Stimulated activated CD4-positive, alpha-beta T cell treated with anti-CD3 and anti-CD28 coated beads, Interleukin-1b, Interleukin-23, amount 100 ng/mL, for 1 hour (primary cell): ENCODE measurements at regions not wholly inside any gene's neighbourhood (a gene's known extent, or its start where the extent isn't known, plus 50 kb on each side); places are given as distances from the start of the nearest gene placed in this dataset.

Source experiments
- DNase-seq, 2 donors: peaks; one replicate each; pipeline ENCODE4 v3.0.0-alpha.2; 2020; ENCODE audit warnings: low read depth in 2 of 2

- DNase-seq: no peak
These were observed 211.2 kb upstream of the GPR26 start for GRCh38 chr10:123454987-123455386.

DNA sequence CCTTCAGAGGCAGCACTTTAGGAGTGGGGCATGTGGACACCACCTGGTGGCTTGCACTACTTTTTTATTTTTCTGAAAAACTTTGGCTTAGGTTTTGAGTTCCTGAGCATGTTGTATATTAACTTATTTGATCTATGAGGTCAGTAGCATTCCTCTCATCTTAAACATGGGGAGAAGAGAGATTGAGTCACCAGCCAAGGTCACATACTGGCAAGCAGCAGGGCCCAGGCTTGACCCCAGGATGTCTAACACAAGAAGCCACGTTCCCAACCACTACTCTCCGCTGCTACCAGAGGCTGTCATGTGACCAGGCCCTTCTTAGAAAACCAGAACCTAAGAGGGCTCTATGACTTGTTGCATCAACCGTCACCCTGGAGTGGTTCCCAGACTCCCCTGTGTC lies 210.3 kb upstream of the GPR26 start:
- DNase-seq: no peak

- DNase-seq: no peak
These were observed 207.2 kb upstream of the GPR26 start for GRCh38 chr10:123458933-123459332.

DNA sequence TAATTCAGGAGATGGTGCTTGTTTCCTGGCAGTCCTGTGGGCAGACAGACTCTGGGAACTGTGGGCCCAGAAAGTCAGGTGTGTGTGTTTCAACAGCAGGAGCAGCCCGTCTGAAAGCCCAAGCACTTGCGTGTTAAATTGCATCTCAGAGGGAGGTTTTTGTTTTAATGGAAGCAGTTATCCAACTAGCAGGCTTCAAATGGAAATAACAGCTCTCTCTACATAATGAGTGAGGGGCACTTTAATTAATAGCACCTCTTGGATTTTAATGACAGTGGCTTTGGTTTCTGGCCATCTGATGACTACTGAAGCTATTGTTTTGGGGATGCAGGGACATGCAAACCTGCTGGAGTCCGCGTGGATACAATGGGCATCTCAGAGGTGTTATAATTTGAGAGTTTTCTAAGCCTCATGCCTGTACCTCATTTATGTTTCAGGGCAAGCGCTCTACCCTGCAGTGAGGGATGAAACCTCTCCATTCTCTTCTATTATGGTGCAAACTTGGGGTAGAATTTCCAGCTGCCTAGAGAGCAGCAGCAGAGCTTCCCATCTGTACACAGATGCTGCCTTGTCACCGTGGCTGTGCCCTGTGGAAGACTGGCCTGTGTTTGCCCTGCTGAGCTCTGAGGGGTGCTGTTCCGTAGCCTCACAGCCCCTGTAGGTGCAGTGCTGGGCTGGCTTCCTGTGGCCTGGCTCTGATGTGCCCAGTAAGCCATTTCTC lies 206.6 kb upstream of the GPR26 start:
- DNase-seq: no peak

DNA sequence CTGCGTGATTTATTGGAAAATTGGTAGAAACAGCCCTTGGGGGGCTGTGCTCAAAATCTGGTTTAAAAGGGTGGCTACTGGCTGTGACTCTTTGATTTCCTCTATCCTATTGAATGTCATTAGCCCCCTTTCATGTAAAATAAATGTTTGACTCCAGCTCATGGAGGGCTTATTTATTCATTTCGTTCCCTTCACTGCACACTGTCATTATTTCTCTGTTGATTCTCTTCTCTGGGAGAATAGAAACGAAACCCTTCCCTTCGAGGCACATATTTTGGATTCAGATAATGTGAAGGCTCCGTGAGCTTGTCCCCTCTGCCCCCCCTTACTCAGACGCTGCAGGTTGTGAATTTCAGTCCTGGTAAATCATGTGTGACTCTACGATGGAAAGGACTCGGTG lies 203.9 kb upstream of the GPR26 start:
- DNase-seq: no peak

DNA sequence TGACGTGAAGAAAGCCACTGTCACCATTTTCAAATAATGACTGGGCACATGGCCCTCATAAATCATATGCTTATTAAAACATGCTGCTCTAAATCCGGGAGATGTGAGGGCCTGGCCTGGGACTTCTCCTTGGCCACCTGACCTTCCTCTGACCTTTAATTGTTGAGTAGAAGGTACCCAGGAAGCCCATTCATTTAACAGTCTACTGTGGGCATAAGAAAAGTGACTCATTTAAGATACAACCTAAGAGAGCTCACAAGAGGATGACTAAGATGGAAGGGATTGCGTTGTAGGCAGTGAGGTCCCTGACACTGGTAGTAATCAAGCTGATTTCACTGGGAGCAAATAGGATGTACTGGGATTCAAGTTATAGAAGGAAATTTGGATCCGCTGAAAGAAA lies 203.4 kb upstream of the GPR26 start:
- DNase-seq: no peak

DNA sequence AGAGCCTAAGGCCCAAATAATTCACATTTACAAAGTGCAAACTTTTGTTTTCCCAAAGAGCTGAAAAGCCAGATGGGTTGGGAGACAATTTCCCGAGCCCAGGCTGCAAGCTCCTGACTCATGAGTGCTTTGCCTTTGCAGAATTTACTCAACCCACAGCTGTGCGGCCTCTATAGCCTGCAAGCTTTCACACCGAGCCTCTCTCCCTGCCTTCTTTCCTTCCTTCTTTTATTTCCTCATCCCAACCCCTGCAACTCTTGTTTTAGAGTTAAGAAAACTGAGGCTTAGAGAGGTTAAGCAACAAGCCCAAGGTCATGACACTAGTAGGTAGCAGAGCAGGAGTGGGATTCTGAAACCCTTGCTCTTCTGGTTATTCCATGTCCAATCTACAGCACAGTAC lies 203.0 kb upstream of the GPR26 start:
- DNase-seq: no peak

DNA sequence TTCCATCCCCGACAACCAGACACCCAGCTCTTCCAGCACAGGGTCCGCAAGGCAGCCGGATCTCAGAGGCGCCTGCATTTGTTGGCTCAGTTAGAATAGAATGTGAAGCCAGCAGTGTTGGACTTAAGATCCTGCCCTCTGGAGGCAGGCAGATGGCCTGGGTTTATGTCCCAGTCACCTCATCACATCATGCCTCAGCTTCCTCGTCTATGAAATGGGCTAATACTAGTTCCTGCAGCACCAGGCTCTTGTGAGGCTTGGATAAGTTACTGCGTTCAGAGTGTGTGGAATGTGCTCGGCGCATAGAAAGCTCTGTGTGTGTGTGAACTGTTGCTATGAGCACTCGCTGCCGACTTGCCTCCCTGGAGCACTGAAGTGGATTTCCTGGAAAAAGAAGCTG lies 202.5 kb upstream of the GPR26 start:
- no peak for DNase-seq

GRCh38 chr10:123464430-123465323 lies 201.5 kb upstream of the GPR26 start:
- no peak for DNase-seq

DNA sequence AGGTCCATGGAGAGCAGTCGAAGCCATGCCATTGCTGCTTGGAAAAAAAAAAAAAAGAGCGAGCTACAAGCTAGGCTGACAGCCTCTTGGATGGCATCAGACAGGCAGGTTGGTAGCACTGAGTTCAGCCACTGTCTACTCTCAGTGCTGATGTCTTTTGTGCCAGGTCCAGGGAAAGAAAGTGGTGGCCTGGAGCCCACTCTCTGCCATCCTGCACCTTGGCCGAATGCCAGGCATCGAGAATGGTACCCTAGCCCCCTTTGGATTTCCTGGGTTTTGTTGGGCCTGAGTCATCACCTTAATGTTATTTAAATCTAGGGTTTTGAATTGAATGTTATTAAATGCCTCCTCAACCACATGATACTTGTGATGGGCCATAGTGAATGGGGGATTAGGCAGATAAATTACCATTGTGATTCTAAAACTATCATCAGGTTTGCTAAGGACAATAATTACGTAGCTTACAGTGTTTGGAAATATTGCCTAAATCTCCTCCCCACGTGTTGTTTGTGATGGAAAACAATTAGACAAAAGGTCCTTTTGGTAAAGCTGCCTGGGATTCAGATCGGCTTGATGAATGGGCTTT lies 195.7 kb upstream of the GPR26 start:
- no peak for DNase-seq

- no peak for DNase-seq
These were observed 194.3 kb upstream of the GPR26 start for GRCh38 chr10:123471811-123472210.

GRCh38 chr10:123472606-123473005 lies 193.5 kb upstream of the GPR26 start:
- DNase-seq: no peak

DNA sequence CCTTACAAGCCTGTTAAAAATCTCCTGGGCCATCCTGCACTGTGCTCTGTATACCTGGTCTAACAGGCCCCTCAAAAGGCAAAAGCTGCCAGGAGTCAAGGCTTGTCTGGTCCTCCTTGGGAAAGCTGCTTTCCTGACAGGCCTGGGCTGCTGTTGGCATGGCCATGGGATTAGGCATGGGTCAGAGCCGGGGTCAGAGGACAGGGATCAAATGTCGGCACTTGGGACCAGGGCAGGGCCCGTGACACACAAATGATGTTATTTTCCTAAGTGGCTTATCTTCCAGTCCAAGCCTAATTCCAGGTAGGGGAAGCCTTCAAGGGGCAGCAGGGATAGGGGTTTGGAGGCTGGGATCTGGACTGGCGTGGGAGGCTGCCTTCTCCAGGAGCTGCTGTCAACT lies 191.5 kb upstream of the GPR26 start:
- no peak for DNase-seq

GRCh38 chr10:123475466-123475865 lies 190.7 kb upstream of the GPR26 start:
- no peak for DNase-seq

DNA sequence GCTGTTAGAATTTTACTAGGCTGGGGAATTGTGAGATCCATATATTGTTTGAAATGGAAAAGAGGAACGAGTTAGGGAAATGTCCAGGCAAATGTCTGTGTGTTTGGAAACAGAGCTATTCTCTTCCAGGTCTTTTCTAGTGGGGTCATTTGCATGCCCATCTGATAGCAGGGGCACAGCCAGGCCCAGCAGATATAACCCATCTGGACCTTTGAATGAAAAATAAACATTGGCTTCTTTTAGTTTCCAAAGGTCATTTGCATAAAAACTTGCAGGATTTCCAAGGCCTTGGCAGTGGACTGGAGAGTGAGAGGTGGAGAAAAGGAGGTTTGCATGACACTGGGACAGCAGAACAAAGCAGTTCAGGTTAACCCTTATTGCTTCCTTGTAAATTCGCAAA lies 188.0 kb upstream of the GPR26 start:
- DNase-seq: no peak

- DNase-seq: no peak
These were observed 186.5 kb upstream of the GPR26 start for GRCh38 chr10:123479640-123480039.

DNA sequence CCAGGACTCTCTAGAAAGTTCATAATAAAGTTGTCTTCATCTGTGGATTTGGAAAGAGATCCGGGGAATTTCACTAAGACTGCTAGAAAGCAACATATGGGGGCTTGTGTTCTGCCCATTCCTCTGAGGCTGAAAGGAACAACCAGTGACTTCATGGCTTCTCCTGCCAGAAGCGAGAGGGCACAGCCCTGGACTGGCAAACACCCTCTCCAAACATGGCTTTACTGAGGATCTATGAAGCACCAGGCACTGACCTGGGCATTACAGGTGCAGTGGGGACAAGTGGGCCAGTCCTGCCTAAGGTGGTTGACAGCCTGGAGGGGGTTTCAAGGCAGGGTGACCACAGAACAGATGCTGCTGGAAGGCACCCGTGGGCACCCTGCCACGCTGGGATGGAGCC lies 185.8 kb upstream of the GPR26 start:
- no peak for DNase-seq

- DNase-seq: no peak
These were observed 185.3 kb upstream of the GPR26 start for GRCh38 chr10:123480845-123481244.

DNA sequence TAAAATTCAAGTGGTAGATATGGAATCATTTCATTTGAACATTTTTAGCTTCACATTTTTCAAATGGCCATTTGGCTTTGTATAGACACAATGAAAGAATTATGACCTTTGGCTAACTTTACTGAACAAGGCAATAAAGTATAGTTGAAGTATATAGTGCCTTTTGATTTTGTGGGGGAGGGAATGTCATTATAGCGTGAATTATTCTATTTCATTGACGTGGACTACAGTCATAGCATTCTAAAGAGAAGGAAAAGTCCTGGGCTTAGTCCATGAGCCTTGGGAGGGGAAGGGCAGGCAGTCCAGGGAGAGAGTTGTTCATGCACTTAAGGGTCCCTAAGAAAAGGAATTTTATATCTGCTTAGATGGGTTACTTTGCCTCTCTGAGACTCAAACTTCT lies 181.4 kb upstream of the GPR26 start:
- no peak for DNase-seq

- no peak for DNase-seq
These were observed 180.7 kb upstream of the GPR26 start for GRCh38 chr10:123485341-123485960.

DNA sequence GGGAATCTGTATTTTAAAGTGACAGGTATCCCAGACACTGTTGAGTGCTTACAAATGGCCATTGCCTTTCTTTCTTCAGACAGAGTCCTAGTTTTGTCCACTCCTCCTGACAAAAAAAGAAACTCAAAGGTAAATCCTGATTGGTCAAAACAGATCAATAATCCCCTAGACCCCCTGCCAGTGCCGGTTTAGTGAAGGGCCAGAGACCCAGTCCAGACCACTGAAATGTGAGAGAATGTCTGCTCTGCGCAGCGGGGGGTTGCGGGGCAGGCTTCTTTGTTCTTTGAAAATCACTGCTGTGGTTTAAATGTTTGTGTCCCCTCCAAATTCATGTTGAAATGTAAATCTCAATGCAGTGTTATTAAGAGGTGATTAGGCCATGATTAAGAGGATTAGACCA lies 177.7 kb upstream of the GPR26 start:
- DNase-seq: no peak

- no peak for DNase-seq
These were observed 174.8 kb upstream of the GPR26 start for GRCh38 chr10:123491364-123491763.
